Panc1 (cell line): ENCODE measurements at regions not wholly inside any gene's neighbourhood (a gene's known extent, or its start where the extent isn't known, plus 50 kb on each side); places are given as distances from the start of the nearest gene placed in this dataset.

Experiments
- POLR2AphosphoS5 ChIP-seq: IDR thresholded peaks from 2 replicates; pipeline ENCODE4 v1.6.1; 2012; ENCODE audit warnings: mild to moderate bottlenecking, low read depth, low read length, moderate library complexity
- SIN3A ChIP-seq: IDR thresholded peaks from 2 replicates; pipeline ENCODE4 v1.6.1; 2012; ENCODE audit warnings: low read depth, mild to moderate bottlenecking, low read length, moderate library complexity, borderline replicate concordance; ENCODE audit not compliant: insufficient read depth
- TCF7L2 ChIP-seq: IDR thresholded peaks from 2 replicates; pipeline ENCODE4 v1.6.1; 2011; ENCODE audit warnings: mild to moderate bottlenecking, low read depth, low read length, inconsistent platforms
- TF ChIP-seq, protein P1 (sequence below): fragments of 450-650 bp; IDR thresholded peaks from 2 replicates; pipeline ENCODE4 v1.5.1; 2017; ENCODE audit warnings: mild to moderate bottlenecking
- TF ChIP-seq, protein P2 (sequence below), 2 experiments: IDR thresholded peaks; 2 replicates each; pipeline ENCODE4 v1.6.1; 2011 to 2012; ENCODE audit warnings: low read depth in 2 of 2, control low read depth in 1 of 2, low read length in 1 of 2, mild to moderate bottlenecking in 1 of 2, moderate library complexity in 1 of 2; ENCODE audit not compliant: insufficient read depth in 1 of 2

DNA sequence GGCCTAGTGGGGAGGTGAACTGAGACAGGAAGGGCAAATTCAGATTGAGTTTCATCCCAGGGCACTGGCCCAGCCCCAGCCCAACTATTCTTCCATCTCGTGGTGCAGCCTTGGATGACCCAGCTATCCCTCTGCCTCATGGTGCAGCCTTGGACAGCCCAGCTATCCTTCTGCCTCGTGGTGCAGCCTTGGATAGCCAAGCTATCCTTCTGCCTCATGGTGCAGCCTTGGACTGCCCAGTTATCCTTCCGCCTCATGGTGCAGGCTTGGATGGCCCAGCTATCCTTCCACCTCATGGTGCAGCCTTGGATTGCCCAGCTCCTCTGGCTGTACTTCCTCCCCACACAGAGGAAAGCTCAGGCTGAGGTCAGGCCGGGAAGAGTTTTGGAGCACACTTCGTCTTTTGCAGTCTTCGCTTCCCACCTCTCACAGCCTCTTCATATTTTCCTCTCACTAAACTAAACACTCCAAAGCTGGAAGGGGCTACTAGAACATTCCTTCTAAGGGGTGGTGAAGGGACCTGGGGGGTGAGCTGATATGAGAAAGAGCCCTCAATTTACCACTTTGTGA, 69.8 kb upstream of the TTC34 start:
- TF ChIP-seq POLR2AphosphoS5 (no peak), SIN3A (no peak), TCF7L2 (no peak)
- TF ChIP-seq, protein P1, sequence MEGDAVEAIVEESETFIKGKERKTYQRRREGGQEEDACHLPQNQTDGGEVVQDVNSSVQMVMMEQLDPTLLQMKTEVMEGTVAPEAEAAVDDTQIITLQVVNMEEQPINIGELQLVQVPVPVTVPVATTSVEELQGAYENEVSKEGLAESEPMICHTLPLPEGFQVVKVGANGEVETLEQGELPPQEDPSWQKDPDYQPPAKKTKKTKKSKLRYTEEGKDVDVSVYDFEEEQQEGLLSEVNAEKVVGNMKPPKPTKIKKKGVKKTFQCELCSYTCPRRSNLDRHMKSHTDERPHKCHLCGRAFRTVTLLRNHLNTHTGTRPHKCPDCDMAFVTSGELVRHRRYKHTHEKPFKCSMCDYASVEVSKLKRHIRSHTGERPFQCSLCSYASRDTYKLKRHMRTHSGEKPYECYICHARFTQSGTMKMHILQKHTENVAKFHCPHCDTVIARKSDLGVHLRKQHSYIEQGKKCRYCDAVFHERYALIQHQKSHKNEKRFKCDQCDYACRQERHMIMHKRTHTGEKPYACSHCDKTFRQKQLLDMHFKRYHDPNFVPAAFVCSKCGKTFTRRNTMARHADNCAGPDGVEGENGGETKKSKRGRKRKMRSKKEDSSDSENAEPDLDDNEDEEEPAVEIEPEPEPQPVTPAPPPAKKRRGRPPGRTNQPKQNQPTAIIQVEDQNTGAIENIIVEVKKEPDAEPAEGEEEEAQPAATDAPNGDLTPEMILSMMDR = no peak
- TF ChIP-seq, protein P2, sequence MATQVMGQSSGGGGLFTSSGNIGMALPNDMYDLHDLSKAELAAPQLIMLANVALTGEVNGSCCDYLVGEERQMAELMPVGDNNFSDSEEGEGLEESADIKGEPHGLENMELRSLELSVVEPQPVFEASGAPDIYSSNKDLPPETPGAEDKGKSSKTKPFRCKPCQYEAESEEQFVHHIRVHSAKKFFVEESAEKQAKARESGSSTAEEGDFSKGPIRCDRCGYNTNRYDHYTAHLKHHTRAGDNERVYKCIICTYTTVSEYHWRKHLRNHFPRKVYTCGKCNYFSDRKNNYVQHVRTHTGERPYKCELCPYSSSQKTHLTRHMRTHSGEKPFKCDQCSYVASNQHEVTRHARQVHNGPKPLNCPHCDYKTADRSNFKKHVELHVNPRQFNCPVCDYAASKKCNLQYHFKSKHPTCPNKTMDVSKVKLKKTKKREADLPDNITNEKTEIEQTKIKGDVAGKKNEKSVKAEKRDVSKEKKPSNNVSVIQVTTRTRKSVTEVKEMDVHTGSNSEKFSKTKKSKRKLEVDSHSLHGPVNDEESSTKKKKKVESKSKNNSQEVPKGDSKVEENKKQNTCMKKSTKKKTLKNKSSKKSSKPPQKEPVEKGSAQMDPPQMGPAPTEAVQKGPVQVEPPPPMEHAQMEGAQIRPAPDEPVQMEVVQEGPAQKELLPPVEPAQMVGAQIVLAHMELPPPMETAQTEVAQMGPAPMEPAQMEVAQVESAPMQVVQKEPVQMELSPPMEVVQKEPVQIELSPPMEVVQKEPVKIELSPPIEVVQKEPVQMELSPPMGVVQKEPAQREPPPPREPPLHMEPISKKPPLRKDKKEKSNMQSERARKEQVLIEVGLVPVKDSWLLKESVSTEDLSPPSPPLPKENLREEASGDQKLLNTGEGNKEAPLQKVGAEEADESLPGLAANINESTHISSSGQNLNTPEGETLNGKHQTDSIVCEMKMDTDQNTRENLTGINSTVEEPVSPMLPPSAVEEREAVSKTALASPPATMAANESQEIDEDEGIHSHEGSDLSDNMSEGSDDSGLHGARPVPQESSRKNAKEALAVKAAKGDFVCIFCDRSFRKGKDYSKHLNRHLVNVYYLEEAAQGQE (IDR thresholded peaks at IDR 0.05; ENCODE audit: insufficient read depth in 1 of 2, low read depth in 2 of 2, low read length in 1 of 2) = no peak
